IPS-18c (cell line): ENCODE measurements at regions not wholly inside any gene's neighbourhood (a gene's known extent, or its start where the extent isn't known, plus 50 kb on each side); places are given as distances from the start of the nearest gene placed in this dataset.
"Not testable (repeated sequence)": the region's sequence is repeated elsewhere in the genome, so short reads cannot be mapped to it uniquely, and the experiment has no call there.

ENCODE experiments used
- H3K4me3 ChIP-seq: 2 replicates; pipeline ENCODE4 v1.7.0; 2013; ENCODE audit warnings: low read depth, mild to moderate bottlenecking, low read length, moderate library complexity; ENCODE audit not compliant: insufficient read depth
- H3K9me3 ChIP-seq: one replicate; pipeline ENCODE4 v1.6.1; 2013; ENCODE audit warnings: mild to moderate bottlenecking, low read length, moderate library complexity; ENCODE audit not compliant: control insufficient read depth, insufficient read depth

DNA sequence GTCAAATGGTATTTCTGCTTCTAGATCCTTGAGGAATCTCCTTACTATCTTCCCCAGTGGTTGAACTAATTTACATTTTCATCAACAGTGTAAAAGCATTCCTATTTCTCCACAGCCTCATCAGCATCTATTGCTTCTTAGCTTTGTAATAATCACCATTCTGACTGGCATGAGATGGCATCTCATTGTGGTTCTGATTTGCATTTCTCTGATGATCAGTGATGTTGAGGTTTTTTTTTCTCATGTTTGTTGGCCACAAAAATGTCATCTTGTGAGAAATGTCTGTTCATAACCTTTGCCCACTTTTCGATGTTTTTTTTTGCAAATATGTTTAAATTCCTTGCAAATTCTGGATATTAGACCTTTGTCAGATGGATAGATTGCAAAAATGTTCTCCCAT lies 797.3 kb downstream of the KCNA4 start:
- not testable (repeated sequence) for H3K4me3 ChIP-seq, H3K9me3 ChIP-seq

DNA sequence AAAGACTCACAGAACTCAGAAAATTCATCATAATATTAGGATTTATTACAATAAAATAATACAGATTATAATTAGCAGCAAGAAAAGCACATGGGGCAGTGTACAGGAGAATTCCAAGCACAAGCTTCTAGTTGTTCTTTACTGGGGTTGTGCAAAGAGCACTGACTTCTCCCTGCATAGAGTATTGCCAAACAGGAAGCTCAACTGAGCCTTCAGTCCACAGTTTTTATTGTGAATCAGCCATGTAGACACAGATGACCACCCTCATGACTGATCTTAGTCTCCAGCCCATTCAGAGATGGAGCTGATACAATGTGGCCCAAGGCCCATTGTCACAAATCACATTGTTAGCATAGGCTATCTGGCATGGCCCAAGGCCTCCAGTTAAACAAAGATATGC lies 798.9 kb downstream of the KCNA4 start:
- Histone ChIP-seq H3K4me3 (no peak overlapping the region), H3K9me3 (no peaks in the 10 kb centered on the region)

DNA sequence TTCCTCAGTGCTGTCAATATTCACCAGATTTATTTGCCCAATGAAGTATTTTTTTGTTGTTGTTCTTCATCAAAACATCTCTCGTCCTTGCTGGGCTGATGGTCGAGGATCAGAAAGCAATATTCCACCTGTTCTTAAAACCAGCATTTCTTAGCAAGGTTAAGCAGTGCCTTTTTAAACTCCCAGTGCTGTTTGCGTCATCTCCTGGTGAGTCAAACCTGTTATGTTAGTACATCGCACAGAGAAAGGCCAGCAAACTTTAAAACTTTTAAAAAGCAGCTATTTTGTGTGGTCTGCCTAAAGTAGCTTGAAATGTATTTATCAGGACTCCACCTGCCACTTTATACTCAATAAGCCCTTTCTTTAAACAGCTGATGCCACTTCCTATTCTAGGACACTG lies 802.0 kb downstream of the KCNA4 start:
- Histone ChIP-seq H3K4me3 (no peak overlapping the region), H3K9me3 (no peaks in the 10 kb centered on the region)

DNA sequence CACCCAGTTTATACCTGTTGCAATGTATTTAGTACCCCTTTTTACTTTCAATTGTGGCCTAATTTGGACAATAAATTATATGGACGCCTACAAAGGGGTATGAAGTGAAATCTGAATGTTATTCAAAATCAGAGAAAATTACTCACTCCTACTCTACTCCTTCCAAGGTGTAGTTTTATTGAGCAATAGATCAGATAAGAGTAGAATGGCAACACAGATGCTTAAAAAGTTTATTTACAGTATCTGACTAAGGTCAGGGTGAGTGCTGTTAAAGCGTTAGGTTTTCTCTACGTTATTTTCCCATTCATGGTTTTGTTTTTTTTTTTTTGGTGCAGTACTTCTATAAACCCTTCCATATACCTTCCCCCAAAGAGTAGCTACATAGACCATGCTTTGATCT lies 805.6 kb downstream of the KCNA4 start:
- H3K4me3 ChIP-seq = no peak overlapping the region
- no peaks in the 10 kb centered on the region for H3K9me3 ChIP-seq

DNA sequence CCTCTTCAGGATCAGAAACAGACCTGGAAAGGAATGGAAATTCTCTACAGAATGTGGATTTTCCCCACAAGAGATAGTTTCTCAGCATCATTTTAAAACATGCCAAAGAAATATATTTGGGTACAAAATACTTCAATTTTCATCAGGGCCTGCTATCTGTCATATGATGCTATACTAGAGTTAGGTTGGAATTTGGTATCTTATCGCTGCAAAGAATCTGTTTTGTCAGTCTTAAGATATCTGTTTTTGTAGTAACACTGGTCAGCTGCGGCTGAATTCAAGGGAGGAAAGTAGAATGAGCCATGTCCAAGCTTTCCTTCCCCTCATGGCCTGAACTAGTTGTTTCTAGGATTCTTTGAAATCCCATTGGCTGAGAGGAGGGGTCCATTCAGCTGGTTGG lies 806.4 kb downstream of the KCNA4 start:
- Histone ChIP-seq H3K4me3 (no peak overlapping the region), H3K9me3 (no peaks in the 10 kb centered on the region)

DNA sequence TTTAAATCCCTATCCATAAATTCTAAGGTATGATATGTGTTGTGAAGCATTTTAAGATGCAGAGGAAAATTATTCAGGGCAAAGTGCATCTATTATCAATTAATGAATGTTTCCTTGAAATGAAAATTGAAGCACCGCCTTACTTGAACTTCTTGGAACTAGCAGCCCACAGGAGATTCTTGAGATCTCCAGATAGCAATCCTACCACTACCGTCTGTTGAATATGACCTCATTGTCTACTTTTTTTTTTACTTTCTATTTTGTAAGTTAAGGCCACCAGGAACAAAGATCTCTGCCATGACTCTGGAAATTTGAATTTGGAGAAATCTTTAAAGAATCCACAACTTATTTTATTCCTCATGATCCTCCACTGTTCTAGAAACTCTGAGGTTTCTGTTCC lies 808.7 kb downstream of the KCNA4 start:
- H3K4me3 ChIP-seq = no peak overlapping the region
- H3K9me3 ChIP-seq = no peaks in the 10 kb centered on the region

DNA sequence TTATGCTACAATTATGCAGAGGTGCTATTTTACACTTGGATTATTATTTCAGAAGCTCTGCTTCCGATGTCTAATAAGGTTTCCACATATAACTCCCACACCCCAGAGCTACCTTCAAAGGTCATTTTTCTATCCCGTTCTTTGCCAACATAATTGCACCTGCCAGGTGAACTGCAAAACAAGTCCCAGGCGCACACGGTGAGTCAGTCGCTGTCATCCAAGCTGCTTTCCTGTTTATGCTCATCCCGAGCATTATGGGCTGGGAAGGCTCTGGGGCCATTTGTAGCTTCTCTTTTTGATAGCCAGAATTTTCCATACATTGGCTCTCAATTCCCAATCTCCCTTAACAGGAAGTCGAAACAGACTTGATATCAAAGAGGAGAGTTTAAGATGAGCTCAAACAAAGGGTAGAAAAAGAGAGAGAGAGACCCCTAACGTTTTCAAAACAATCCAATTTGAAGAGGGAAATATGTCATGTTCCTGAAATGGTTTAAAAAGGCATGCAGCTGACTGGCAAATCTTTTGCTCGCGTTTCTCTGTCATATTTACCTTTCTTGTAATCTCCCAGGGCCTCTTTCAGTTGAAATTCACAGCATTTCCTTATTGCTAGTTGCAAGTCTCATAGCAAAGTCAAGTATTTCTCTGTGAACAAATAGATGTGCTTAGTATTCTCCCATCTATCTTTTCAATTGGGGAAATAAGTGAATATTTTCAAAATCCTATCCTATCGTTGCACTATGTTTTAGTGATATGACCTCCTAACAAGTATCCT lies 815.9 kb downstream of the KCNA4 start:
- no peak overlapping the region for H3K4me3 ChIP-seq

DNA sequence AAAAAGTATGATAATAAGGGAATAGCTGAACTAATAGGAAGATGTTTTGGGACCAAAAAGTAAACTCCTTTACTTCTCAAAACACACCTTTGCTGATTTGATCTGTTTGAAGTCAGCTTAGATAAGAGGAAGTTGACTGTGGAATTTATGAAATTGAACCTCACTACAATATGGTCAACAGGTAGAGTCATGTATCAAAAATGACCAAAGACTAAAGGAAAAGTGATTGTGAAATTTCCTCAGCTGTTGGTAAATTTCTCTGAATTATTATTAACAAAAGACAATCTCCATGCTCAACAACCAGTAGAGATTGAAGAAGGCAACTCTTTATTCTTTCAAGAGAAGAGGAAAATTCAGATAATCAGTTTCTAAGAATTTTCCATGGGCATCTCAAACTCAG lies 826.5 kb downstream of the KCNA4 start:
- Histone ChIP-seq H3K4me3 (no peak overlapping the region), H3K9me3 (no peaks in the 10 kb centered on the region)

More for the DNA sequence above, 815.9 kb downstream of the KCNA4 start:
- no peaks in the 10 kb centered on the region for H3K9me3 ChIP-seq

DNA sequence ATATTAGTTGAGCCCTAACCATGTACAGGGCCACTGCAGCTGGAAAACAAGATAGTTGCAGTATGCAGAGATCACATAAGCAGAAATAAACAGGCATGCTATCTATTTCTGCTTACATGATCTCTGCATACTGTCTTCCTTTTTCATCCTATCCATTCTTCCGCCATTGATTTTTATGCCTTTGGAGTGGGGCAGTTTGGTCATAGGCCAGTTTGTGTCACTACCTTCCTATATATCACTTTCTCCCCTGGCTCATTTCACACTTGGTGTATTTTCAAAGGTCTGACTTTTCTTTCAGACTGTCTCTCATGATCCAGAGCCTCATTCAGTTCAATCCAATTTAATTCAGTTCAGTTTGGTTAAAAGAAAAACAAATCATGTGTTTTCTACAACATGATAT lies 829.6 kb downstream of the KCNA4 start:
- Histone ChIP-seq H3K4me3 (no peak overlapping the region), H3K9me3 (peaks cover under 1% of the 10 kb centered on the region)

DNA sequence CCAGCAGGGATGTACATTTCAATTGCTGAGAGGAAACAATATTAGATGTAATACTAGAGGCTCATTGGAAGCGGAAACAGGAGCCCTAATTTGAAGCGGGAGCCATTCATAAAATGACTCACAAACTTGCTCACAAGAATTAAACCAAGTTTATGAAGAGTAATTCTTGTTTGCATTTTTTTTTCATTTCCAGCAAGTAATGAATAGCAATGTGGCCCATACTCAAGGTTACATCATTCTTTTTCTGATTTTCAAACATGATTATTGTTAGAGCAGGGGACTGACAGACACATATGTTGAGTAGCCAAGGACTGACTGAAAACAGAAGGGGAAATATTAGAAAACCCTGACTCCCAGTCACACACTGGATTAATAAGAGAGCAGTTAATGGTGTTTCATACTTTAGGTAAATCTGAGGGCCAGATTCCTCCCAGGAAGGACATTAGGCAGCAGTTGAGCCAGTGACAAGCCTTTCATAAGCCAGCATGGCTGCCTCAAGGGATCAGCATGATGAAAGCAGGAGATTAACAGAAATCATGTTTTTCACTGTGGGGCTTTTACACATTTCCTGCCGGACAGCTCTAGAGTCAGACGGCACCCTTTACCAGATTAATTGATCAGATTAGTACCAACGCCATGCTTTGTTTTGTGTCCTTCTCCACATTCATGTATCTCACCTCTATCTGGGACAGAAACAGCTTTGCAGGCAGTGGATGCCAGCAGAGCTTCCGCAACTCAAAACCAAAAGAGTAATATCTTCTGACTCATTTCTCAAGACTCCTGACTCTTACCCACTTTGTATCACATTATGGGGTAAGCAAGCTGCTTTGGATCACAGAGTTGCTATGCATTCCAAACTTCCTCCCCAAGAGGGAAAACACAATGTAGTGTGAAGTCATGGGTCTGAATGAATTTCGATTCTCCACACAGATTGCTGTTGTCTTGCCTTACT lies 831.6 kb downstream of the KCNA4 start:
- H3K4me3 ChIP-seq = no peak overlapping the region
- peaks cover 2% of the 10 kb centered on the region for H3K9me3 ChIP-seq

DNA sequence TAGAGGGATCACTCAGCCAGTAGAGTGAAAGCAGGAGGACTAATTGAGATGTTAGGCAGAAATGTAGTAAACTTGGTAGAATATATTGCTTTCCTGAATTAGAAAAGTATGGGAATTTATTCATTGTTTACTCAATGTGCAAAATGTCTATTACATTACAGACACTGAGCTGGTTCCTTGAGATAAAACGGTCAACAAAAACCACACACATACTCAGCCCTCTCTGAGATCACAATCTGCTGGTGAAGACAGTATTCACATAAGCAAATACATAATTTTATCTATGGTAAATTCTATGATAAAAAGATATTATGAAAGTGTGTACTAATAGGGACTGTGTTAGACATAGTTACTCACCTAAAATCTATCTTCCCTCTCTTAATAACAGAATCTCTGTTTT lies 833.5 kb downstream of the KCNA4 start:
- Histone ChIP-seq H3K9me3 (peaks cover 2% of the 10 kb centered on the region), H3K4me3 (no peak overlapping the region)

DNA sequence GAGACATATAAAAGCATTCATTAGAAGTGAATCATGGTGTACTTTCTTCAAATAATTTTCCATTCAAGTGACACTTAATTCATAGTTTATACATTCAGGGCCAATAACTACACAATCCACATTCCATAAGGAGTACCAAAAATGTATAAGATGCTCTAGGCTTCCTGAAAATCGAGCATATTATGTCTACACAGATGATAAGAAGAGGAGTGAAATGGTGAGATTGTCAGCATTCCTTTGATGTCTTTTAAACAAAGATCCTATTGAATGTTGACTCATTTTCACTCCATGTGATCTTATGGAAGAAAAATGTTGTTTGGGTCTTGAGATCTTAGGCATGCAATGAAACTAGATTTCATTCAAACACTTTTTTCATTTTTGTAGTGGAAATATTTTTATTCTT lies 843.2 kb downstream of the KCNA4 start:
- H3K9me3 ChIP-seq = no peaks in the 10 kb centered on the region
- H3K4me3 ChIP-seq = no peak overlapping the region

DNA sequence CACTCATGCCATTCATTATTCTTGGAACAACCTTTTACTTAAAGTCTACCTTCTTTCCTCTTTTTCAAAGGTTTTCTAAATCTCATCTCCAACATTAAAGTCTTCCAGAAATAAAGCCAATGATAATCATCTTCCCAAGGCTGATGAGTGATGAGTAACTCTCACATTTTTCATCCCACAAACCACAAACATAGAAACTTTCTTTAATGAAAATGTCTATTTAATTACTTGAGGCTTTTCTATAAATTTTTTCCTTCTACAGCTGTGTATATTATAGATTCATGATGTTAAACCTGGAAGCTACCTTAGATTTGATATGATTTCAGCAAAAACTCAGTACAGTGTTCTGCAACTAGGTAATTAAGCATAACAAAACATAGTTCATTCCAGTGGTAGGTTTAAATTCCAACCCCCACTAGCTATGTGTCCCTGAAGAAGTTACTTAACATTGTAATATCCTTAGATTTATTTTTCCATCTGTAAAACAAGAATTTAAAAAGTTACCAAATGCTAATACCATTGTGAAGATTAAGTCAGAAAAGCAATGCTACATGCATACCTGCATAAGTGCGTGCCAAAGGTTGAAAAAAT lies 845.4 kb downstream of the KCNA4 start:
- Histone ChIP-seq H3K4me3 (no peak overlapping the region), H3K9me3 (no peaks in the 10 kb centered on the region)

DNA sequence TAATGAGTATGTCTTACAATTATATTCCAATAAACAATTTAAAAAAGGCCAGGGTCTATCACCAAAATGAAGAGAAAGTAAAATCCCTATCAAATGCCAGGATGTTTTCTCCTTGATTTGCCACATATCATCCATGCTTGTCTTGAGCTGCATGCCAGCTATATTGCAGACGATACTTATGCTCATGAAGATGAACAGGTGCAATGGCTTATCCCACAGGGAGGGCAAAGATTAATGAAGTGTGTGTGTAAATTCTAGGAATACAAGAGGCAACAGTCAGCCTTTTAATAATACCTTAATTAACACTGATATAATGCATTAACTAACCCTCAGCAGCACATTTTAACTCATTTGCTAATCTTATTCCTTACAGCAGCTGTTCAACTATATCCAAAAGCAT lies 850.5 kb downstream of the KCNA4 start:
- no peaks in the 10 kb centered on the region for H3K9me3 ChIP-seq

DNA sequence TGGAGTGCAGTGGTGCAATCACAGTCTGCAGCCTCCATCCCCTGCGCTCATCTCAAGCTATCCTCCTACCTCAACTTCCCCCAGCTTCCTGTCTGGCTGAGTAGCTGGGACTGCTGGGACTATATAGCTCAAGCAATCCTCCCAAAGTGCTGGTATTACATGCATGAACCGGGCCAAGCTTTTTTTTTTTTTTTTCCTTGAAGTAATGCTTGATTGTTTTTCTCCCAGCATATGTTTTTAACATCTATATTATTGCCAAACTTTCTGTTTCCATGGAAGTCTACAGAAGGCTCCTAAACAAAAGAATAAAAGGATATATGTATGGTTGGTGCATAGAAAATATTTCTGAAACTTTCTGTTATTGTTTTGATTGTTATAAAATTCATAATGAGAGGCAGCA lies 853.6 kb downstream of the KCNA4 start:
- no peak overlapping the region for H3K4me3 ChIP-seq
- no peaks in the 10 kb centered on the region for H3K9me3 ChIP-seq

More for the DNA sequence above, 850.5 kb downstream of the KCNA4 start:
- no peak overlapping the region for H3K4me3 ChIP-seq

DNA sequence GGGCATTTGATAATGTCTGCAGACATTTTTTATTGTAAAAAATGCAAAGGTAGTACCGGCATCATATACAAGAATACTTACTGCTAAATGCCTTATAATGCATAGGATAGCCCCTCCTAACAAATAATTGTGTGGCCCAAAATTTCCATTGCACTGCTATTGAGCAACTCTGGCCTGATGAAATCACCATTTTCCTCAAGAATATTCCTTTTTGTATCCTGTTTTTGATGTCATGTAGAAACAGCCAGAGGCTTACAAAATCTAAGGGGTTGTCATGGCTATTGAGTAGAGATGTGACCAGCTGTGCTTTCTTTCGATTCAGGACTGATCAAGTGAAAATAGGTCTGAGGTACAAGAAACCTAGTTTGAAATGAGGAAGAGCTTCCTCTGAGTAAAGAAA lies 854.3 kb downstream of the KCNA4 start:
- no peak overlapping the region for H3K4me3 ChIP-seq
- no peaks in the 10 kb centered on the region for H3K9me3 ChIP-seq

DNA sequence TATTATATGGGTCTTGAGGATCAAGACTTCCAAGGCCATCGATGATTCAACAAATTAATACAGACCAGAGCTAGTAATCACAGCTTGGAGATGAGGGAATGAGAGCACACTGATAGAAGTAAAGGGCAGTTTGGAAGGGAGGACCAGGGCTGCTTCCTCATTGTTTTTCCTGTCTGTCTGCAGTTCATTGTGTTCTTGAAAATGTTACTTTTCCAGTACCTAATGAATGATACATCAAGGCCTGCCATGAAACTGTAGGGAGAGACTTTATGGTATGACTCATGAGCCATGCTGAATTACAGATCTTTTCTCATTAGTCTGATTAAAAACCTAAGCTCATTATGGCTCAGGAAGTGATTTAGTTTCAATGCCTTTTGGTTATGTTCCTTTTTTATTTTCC lies 855.6 kb downstream of the KCNA4 start:
- Histone ChIP-seq H3K9me3 (no peaks in the 10 kb centered on the region), H3K4me3 (no peak overlapping the region)
